ENCODE measurements at regions not wholly inside any gene's neighbourhood (a gene's known extent, or its start where the extent isn't known, plus 50 kb on each side); places are given as distances from the start of the nearest gene placed in this dataset.

DNA sequence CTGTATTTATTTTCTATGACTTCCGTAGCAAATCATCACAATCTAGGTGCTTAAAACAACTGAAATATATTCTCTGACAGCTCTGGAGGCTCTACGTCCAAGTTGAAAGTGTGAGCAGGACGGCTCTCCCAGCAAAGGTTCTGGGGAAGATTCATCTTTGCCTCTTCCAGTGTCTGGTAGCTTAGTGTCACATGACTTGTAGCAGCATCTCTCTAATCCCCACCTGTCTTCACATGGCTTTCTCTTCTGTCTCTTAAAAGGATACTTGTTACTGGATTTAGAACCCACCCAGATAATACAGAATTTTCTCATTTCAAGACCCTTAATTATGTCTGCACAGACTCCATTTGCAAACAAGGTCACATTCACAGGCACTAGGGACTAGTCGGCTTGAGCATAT lies 687.7 kb upstream of the RBFOX1 start:
- Mint-ChIP-seq H3K4me3 (no peak overlapping the region), H3K27ac (no peak overlapping the region), H3K9me3 (no peaks in the 10 kb centered on the region), H3K27me3 (peaks cover 3% of the 10 kb centered on the region), H3K36me3 (ENCODE audit: low read depth) (no peaks in the 10 kb centered on the region), H3K4me1 (no peaks in the 10 kb centered on the region)
- ATAC-seq (replicated peaks), result no peak

DNA sequence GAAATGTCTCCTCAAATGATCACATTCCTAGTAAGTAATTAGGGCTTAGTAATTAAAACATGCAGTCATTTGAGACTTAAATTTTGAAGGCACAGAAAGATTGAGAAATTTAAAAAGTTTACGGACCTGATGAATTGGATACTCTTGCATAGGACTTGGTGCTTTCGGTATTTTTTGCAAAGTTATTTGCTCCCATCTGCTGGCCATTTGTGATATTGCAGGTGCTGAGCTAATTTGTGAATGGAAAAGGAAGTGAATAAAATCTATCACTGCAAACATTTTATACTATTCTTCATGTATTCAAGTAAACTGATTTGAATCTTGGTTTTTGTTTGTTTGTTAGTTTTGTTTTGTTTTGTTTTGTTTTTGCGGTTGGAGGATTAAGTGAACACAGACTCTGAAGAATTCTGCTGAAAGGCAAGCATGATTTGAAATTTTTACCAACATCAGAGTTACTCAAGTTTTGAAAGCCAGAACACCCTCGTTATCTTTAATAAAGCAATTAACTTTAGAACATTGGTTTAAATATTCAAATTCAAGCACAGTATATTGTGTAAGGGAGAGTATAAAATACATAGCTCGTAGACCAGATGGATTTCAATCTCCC lies 689.5 kb upstream of the RBFOX1 start:
- Mint-ChIP-seq H3K27ac (no peak overlapping the region), H3K4me3 (no peak overlapping the region), H3K36me3 (ENCODE audit: low read depth) (no peaks in the 10 kb centered on the region), H3K27me3 (peaks cover 3% of the 10 kb centered on the region), H3K9me3 (no peaks in the 10 kb centered on the region), H3K4me1 (no peaks in the 10 kb centered on the region)
- no peak for ATAC-seq (replicated peaks)

DNA sequence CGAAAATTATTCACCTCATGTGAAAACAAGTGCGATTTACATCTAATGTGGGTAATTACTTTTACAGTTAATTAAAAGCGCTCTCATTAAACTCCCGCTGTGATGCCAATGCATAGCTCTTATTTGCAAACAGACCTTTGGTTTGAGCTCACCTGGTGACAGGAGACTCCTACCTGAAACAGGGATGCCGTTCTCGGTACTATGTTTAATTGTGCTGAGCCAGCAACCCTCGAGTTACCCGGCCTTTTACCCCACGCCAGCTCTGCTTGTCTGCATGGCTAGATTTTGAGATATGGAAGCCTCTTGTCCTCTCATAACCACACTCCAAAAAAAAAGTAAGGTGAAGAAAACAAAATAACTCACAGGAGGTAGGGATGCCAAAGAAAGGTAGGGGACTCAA lies 690.4 kb upstream of the RBFOX1 start:
- no peaks in the 10 kb centered on the region for H3K36me3 Mint-ChIP-seq (ENCODE audit: low read depth)
- H3K27me3 Mint-ChIP-seq, result peaks cover 3% of the 10 kb centered on the region
- H3K27ac Mint-ChIP-seq, result no peak overlapping the region
- no peaks in the 10 kb centered on the region for H3K9me3 Mint-ChIP-seq
- no peak for ATAC-seq (replicated peaks)
- H3K4me1 Mint-ChIP-seq, result no peaks in the 10 kb centered on the region
- no peak overlapping the region for H3K4me3 Mint-ChIP-seq

DNA sequence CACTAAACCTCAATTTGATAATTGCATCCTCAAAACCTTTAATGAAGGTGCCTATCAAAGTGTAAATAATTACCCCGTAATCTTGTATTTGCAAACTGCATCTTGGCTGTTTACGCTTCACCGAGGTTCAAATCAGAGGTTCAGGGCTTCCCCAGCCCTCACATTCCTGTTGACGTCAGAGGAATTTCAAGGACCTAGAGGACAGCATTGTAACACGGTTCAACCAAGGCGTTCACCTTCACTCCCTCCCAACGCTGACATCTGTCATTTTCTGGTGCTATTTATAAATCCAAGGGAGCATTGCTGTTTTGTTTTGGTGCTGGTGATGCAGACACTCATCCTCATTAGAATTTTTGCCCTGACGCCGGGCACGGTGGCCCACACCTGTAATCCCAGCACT lies 691.6 kb upstream of the RBFOX1 start:
- H3K27ac Mint-ChIP-seq, result no peak overlapping the region
- no peaks in the 10 kb centered on the region for H3K9me3 Mint-ChIP-seq
- H3K4me1 Mint-ChIP-seq, result no peaks in the 10 kb centered on the region
- no peaks in the 10 kb centered on the region for H3K36me3 Mint-ChIP-seq (ENCODE audit: low read depth)
- H3K4me3 Mint-ChIP-seq, result no peak overlapping the region
- H3K27me3 Mint-ChIP-seq, result peaks cover 3% of the 10 kb centered on the region
- ATAC-seq (replicated peaks), result no peak

DNA sequence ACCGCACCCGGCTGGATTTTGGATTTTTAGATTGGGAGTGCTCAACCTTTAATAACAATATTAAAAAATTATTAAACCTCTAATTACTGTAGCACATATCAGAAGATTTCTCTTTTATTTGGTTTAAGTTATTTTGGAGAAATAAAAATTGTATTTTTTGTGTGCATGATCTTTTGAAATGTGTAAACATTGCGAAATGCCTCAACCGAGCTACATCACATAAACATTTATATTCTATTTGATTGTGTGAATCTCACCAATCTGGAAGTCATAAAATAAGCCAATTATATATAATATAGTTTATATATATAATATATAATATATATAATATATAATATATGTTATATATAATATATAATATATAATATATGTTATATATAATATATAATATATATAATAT lies 696.2 kb upstream of the RBFOX1 start:
- Mint-ChIP-seq H3K27ac (no peak overlapping the region), H3K4me1 (no peaks in the 10 kb centered on the region), H3K4me3 (no peak overlapping the region), H3K27me3 (no peaks in the 10 kb centered on the region), H3K36me3 (ENCODE audit: low read depth) (no peaks in the 10 kb centered on the region), H3K9me3 (no peaks in the 10 kb centered on the region)
- no peak for ATAC-seq (replicated peaks)

DNA sequence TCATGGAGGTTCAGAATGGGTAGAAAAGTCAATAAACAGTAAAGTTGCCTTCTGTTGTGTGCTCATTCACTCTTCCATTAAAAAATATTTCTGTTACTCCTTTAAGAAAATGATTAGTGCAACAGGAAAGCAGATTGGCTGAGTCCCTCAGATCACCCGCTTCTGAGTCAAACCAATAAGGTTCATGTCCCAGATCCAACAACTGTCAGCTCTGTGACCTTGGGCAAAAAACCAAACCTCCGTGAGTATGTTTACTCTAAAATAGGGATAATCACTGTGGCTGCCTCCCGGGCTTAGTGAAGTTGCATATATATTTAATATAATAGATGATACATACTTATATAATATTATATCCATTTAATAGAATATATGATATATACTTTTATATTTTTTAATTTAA lies 698.5 kb upstream of the RBFOX1 start:
- no peak for ATAC-seq (replicated peaks)
- Mint-ChIP-seq H3K36me3 (ENCODE audit: low read depth) (no peaks in the 10 kb centered on the region), H3K27ac (no peak overlapping the region), H3K9me3 (no peaks in the 10 kb centered on the region), H3K4me3 (no peak overlapping the region), H3K27me3 (no peaks in the 10 kb centered on the region), H3K4me1 (no peaks in the 10 kb centered on the region)

DNA sequence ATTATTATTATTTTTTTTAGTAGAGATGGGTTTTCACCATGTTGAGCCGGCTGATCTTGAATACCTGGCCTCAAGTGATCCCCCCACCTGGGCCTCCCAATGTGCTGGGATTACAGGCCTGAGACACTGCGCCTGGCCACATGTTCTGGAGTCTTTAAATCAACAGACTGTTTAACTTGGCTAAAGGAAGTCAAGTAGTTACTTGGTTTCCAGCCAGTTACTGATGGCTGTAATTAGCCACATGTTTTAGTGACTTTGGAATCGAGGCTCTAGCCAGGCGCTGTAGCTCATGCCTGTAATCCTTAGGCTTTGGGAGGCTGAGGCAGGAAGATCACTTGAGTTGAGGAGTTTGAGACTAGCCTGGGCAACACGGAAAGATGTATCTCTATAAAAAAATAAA lies 699.2 kb upstream of the RBFOX1 start:
- H3K4me3 Mint-ChIP-seq, result no peak overlapping the region
- no peaks in the 10 kb centered on the region for H3K4me1 Mint-ChIP-seq
- H3K36me3 Mint-ChIP-seq (ENCODE audit: low read depth), result no peaks in the 10 kb centered on the region
- ATAC-seq (replicated peaks), result no peak
- H3K9me3 Mint-ChIP-seq, result no peaks in the 10 kb centered on the region
- H3K27ac Mint-ChIP-seq, result no peak overlapping the region
- H3K27me3 Mint-ChIP-seq, result no peaks in the 10 kb centered on the region

DNA sequence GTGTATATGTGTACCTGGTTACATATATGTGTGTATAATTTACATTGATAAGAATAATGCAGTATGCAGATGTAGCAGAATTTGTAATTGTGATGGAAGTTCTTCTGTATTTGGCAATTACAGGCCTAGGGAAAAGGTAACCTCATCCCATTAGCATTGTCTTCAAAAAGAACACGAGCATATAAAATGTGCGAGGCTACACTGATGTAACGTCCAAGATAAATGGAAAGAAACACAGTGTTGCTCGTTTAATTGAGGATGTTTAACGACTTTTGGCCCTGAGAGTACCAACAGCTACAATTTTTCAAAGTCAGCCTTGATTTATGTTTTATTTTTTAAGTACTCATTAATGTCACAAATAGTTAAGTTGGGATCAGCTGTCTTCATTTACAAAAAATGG lies 703.5 kb upstream of the RBFOX1 start:
- Mint-ChIP-seq H3K9me3 (peaks cover 8% of the 10 kb centered on the region), H3K4me1 (no peaks in the 10 kb centered on the region), H3K27me3 (no peaks in the 10 kb centered on the region)

DNA sequence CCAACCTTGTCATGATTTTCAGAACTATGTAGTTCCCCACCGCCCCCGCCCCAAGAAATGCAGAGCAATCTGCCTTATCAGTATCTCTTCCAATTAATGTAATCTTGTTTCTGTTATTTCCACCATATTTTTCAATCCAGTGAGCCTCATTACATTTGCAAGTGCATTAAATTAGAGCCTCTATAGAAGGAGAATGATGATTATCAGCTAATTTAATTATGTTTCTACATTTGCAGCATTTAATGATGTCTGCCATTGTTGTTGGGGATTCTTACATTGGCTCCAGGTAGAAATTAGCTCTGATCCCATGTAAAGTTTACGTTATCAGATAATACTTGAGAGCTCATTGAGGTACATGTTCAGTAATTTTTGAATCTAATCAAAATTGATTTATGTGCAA lies 707.0 kb upstream of the RBFOX1 start:
- no peak overlapping the region for H3K4me3 Mint-ChIP-seq
- no peak overlapping the region for H3K27ac Mint-ChIP-seq
- H3K9me3 Mint-ChIP-seq, result peaks cover 17% of the 10 kb centered on the region
- H3K36me3 Mint-ChIP-seq (ENCODE audit: low read depth), result no peaks in the 10 kb centered on the region
- no peaks in the 10 kb centered on the region for H3K27me3 Mint-ChIP-seq
- no peak for ATAC-seq (replicated peaks)
- H3K4me1 Mint-ChIP-seq, result no peaks in the 10 kb centered on the region

More for the DNA sequence above, 703.5 kb upstream of the RBFOX1 start:
- Mint-ChIP-seq H3K36me3 (ENCODE audit: low read depth) (no peaks in the 10 kb centered on the region), H3K4me3 (no peak overlapping the region), H3K27ac (no peak overlapping the region)
- ATAC-seq (replicated peaks), result no peak

DNA sequence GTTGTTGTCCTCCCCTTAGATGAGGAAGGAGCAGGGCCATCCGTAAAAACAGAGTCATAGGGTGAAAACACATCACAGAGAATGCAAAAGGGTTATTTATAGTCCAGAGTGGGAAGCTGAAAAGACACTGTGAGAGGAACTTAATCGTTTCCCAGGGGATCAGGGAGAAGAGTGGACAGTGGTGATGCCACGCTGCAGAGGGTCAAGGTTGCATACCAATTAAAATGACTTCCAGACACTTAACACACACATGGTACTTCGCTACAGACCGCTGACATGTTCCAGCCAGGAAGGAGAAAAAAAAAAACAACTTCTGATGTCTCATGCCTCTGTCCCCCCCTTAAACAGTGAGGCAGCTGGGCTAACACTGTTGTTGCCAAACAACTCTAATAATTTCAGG lies 713.8 kb upstream of the RBFOX1 start:
- no peaks in the 10 kb centered on the region for H3K27me3 Mint-ChIP-seq
- no peaks in the 10 kb centered on the region for H3K4me1 Mint-ChIP-seq
- H3K27ac Mint-ChIP-seq, result no peak overlapping the region
- peaks cover 19% of the 10 kb centered on the region for H3K9me3 Mint-ChIP-seq
- ATAC-seq (replicated peaks), result no peak
- H3K4me3 Mint-ChIP-seq, result no peak overlapping the region
- no peaks in the 10 kb centered on the region for H3K36me3 Mint-ChIP-seq (ENCODE audit: low read depth)

DNA sequence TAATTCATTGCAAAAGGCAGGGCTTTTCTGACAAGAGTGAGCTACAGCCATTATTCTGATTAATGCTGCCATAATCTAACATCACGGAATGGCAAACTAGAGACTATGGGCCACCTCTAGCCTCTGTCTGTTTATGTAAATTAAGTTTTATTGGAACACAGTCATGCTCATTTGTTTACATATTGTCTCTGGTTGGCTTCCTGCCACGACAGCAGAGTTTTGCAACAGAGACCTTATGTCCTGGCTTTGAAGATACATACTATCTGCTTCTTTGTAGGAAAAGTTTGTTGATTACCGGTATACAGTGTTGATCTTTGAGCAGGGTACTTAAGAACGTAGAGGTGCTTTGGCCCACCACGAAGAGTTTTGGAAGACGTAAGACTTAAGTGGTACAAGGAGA lies 715.9 kb upstream of the RBFOX1 start:
- no peak overlapping the region for H3K27ac Mint-ChIP-seq
- no peaks in the 10 kb centered on the region for H3K27me3 Mint-ChIP-seq
- H3K36me3 Mint-ChIP-seq (ENCODE audit: low read depth), result no peaks in the 10 kb centered on the region
- no peak for ATAC-seq (replicated peaks)
- H3K4me3 Mint-ChIP-seq, result no peak overlapping the region
- H3K4me1 Mint-ChIP-seq, result no peaks in the 10 kb centered on the region
- H3K9me3 Mint-ChIP-seq, result peaks cover 17% of the 10 kb centered on the region

DNA sequence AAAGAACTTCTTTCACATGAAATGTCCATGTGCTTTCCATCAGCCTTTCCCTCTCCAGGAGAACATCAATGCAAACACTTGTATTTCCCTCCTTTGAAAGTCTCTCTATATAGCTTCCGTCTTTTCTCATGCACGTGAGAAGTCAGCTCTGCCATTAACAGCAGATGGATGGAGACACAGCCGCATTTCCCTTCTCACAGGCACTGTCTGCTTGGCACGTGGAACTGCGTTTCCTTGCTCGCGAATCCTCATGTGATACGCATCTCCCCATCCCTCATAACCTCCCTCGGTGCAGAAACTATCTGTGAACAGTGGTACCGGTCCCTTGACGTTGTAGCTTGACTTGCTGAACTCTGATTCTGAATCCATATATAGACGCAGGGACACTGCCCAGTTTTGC lies 717.0 kb upstream of the RBFOX1 start:
- ATAC-seq (replicated peaks), result no peak

DNA sequence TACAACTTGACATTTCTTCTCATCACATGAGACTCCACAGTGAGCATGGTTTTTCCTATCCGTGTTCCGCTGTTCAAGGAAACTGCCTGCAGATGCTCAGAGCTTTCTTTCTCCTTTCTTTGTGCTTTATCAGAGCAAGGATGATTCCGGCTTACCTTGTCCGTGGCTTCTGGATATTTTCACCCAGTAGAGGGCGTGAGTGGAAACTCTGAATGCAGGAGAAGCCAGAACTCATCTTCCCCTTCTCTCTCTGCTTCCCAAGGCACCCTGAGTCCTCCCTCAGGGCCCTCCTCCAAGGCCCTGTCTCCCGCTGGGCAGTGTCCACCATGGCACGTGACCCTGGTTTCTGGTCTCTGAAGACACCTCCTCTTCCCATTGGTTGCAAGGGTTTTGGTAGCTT lies 721.1 kb upstream of the RBFOX1 start:
- H3K36me3 Mint-ChIP-seq (ENCODE audit: low read depth), result no peaks in the 10 kb centered on the region
- H3K4me1 Mint-ChIP-seq, result no peaks in the 10 kb centered on the region
- no peak overlapping the region for H3K27ac Mint-ChIP-seq
- no peak overlapping the region for H3K4me3 Mint-ChIP-seq
- ATAC-seq (replicated peaks), result no peak
- H3K9me3 Mint-ChIP-seq, result peaks cover 4% of the 10 kb centered on the region
- no peaks in the 10 kb centered on the region for H3K27me3 Mint-ChIP-seq

More for the DNA sequence above, 717.0 kb upstream of the RBFOX1 start:
- Mint-ChIP-seq H3K9me3 (peaks cover 12% of the 10 kb centered on the region), H3K4me1 (no peaks in the 10 kb centered on the region), H3K27ac (no peak overlapping the region), H3K36me3 (ENCODE audit: low read depth) (no peaks in the 10 kb centered on the region), H3K27me3 (no peaks in the 10 kb centered on the region), H3K4me3 (no peak overlapping the region)

DNA sequence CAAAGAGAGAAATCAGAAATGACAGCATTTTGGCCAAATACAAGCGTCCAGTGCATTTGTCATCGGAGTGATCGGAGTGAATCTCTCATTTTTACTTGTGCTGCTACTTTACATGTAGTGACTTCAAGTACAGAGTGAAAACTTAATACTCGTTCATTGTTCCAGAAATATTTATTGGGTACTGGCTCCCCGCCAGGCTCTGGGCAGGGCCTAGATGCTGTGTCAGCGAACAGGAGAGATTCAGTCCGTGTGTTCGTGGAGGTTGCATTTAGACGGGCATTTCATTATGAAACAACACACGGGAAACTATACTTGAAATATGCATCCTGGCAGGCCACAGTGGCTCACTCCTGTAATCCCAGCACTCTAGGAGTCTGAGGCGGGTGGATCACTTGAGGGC lies 727.2 kb upstream of the RBFOX1 start:
- ATAC-seq (replicated peaks), result no peak
- H3K27me3 Mint-ChIP-seq, result no peaks in the 10 kb centered on the region
- H3K4me3 Mint-ChIP-seq, result no peak overlapping the region
- H3K9me3 Mint-ChIP-seq, result no peaks in the 10 kb centered on the region
- no peaks in the 10 kb centered on the region for H3K36me3 Mint-ChIP-seq (ENCODE audit: low read depth)
- H3K27ac Mint-ChIP-seq, result no peak overlapping the region
- H3K4me1 Mint-ChIP-seq, result no peaks in the 10 kb centered on the region

DNA sequence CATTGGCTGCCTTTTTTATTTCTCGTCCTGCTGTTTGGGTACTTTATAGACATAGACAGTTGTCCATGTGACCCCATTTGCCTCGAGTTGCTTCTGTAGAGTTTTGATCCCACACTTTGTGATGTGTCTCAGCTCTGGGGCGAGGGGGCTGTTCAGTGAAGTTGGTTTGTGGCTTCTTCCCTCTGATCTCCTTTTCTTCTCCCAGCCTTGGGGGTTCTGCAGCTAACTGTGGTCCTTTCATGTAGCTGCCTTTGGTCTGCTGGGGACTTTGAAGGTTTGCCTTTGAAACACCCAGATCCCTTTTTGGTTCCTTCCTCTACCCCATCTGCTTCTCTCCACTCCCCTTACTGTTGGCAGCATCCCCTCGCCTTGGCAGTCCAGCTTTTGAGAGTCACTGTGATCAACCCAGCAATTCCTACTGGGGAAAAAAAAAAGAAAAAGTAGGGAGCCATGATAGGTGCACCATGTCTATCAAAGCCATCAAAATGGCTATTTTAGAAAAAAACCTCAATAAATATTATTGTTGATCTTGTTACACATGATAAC lies 728.8 kb upstream of the RBFOX1 start:
- ATAC-seq (replicated peaks), result no peak
- no peaks in the 10 kb centered on the region for H3K4me1 Mint-ChIP-seq
- no peaks in the 10 kb centered on the region for H3K36me3 Mint-ChIP-seq (ENCODE audit: low read depth)
- H3K9me3 Mint-ChIP-seq, result no peaks in the 10 kb centered on the region
- H3K27me3 Mint-ChIP-seq, result no peaks in the 10 kb centered on the region
- H3K27ac Mint-ChIP-seq, result no peak overlapping the region
- no peak overlapping the region for H3K4me3 Mint-ChIP-seq

DNA sequence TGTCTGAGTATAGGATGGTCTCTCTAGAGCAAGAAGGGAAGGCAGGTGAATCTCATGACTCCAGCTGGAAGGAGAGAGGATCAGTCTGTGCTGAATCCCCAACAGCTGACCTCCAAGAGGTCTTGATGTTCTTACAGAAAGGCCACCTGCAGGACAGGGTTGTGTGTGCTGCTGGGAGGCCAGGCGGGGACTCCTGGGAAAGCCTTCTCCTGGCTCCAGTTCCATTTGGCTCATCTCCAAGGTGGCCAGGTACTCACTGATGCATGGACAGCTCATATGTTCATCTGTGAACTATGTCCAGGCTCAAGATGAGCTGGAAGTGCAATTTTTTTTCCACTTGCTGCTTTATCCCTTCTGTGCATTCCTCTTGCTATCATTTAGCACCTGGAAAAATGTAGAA lies 730.2 kb upstream of the RBFOX1 start:
- H3K27ac Mint-ChIP-seq, result no peak overlapping the region
- ATAC-seq (replicated peaks), result no peak
- H3K4me3 Mint-ChIP-seq, result no peak overlapping the region
- H3K27me3 Mint-ChIP-seq, result no peaks in the 10 kb centered on the region
- no peaks in the 10 kb centered on the region for H3K9me3 Mint-ChIP-seq
- no peaks in the 10 kb centered on the region for H3K36me3 Mint-ChIP-seq (ENCODE audit: low read depth)
- no peaks in the 10 kb centered on the region for H3K4me1 Mint-ChIP-seq
